GM19452 (cell line): ENCODE measurements at regions not wholly inside any gene's neighbourhood (a gene's known extent, or its start where the extent isn't known, plus 50 kb on each side); places are given as distances from the start of the nearest gene placed in this dataset.

Experiments
- ATAC-seq: cut with Tn5 transposase; IDR thresholded peaks from one replicate; pipeline ENCODE4 v1.9.1; 2021; ENCODE audit not compliant: unreplicated experiment

- no peak for ATAC-seq
Observed at GRCh38 chr22:49425356-49425755, 402.3 kb downstream of the BRD1 start.

DNA sequence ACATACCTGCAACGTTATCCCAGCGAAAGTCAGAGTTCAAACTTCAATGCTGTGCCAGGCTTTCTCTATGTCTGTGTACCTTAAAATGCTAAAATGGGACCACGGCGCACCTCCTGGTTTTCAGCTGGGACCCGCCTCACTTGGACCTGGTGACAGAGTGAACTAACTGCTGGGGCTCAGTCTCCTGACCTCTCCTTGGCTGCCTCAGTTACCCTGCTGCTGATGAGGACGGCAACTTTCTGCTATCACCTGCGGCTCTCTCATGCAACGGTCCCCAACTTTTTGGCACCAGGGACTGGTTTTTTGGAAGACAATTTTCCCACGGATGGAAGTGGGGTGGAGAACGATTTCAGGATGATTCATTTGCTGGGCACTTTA, 402.8 kb downstream of the BRD1 start:
- no peak for ATAC-seq

DNA sequence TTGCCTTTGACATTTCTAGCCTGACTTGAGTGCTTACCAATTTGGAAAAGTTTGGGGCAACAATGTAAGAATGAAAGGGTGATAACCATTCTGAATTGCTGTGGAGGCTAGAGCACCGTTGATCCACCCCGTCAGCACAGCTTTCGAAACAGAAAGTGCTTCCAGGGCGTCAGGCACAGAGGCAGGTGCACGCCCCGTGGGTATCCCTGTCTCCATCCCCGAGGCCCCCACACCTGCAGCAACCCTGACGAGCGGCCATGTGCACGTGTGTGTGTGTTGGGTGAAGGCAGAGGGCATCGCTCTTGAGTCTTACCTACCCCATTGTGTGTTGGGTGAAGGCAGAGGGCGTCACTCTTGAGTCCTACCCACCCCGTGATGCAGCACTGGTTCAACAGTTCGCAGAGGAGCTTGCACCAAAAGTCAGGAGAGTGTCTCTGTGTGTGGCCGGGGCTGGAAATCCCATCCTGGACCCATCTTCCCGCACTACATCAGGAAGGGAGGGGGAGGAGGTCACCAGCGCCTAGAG, 404.5 kb downstream of the BRD1 start:
- ATAC-seq, result no peak

- ATAC-seq, result no peak
Observed at GRCh38 chr22:49422701-49423100, 405.0 kb downstream of the BRD1 start.

GRCh38 chr22:49420651-49421050, 407.0 kb downstream of the BRD1 start:
- no peak for ATAC-seq

GRCh38 chr22:49419661-49420060, 408.0 kb downstream of the BRD1 start:
- ATAC-seq, result no peak

- ATAC-seq, result no peak
Observed at GRCh38 chr22:49418943-49419342, 408.7 kb downstream of the BRD1 start.

- no peak for ATAC-seq
Observed at GRCh38 chr22:49418341-49418894, 409.3 kb downstream of the BRD1 start.

- no peak for ATAC-seq
Observed at GRCh38 chr22:49417833-49418232, 409.8 kb downstream of the BRD1 start.

DNA sequence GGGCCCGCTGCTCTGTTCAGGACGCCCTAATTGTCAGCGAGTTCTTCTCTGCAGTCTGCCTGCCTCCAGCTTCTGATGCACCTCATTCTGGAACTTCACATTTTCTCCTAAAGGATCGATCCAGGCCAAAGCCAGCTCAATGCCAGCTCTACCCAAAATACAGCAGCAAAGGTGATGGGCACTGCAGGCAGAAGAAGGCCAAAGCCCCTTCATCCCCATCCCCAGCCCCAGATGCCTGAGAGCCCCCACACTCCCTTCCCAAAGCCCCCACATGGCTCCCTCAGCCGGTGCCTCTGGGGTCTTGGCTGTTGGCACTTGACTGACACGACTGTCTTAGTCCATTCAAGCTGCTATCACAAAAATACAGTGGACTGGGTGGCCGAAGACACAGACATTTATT, 410.3 kb downstream of the BRD1 start:
- ATAC-seq, result no peak

DNA sequence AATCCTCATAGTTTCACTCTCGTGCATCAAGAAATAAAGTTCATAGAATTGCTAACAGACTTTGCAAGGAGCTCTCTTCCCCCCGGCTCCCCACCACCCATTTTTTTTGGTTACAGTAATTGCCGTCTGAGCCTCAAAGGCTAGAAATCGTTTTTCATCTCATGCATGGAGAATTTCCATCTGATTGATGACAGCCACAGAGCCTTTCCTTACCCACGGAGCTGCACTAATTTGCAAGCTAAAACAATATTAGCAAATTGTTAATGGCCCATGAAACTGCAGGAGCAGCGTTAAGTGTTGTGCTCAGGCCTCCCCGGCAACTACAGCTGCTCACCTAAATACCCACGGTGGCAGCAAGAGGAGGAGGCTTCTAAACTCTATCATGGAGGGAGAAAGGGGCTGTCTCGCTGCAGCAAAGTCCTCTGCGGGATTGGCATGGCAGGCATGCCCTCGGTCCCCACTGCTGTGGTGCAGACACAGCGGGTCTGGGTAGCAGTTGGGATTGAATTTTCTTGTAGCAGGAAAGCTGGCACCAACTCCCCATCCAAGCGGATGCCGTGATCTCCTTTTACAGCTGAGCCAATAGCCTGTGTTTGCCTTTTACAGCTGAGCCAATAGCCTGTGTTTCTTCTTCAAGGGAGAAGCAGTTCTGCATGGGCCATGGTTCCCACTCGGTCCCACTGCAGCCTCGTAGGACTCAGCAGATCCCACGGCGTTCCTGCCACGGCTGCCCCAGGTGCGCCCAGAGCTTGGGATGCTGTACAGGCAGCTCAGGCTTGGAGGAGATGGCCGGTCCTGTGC, 412.3 kb downstream of the BRD1 start:
- ATAC-seq, result no peak

GRCh38 chr22:49413551-49413950, 414.1 kb downstream of the BRD1 start:
- no peak for ATAC-seq

GRCh38 chr22:49413146-49413545, 414.5 kb downstream of the BRD1 start:
- ATAC-seq, result no peak

- ATAC-seq, result no peak
Observed at GRCh38 chr22:49412236-49412635, 415.4 kb downstream of the BRD1 start.

DNA sequence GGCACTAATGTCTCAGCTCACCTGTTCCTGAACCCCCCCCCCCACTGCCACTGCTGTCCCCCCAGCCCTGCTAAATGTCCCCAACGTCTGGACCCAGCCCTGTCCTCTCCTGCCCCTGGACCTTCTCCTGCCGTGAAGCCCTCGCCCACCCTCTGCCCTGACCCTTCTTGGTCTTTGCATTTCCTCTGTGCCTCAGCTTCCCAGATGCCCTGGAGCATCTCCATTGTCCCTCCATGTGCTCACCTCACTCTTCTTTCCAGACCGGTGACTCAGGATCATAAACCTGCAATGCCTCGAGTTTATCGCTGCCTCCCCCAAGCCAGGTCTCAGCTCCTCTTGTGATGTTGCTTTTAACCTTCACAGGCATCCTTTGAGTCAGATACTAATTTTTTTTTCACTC, 416.4 kb downstream of the BRD1 start:
- no peak for ATAC-seq

DNA sequence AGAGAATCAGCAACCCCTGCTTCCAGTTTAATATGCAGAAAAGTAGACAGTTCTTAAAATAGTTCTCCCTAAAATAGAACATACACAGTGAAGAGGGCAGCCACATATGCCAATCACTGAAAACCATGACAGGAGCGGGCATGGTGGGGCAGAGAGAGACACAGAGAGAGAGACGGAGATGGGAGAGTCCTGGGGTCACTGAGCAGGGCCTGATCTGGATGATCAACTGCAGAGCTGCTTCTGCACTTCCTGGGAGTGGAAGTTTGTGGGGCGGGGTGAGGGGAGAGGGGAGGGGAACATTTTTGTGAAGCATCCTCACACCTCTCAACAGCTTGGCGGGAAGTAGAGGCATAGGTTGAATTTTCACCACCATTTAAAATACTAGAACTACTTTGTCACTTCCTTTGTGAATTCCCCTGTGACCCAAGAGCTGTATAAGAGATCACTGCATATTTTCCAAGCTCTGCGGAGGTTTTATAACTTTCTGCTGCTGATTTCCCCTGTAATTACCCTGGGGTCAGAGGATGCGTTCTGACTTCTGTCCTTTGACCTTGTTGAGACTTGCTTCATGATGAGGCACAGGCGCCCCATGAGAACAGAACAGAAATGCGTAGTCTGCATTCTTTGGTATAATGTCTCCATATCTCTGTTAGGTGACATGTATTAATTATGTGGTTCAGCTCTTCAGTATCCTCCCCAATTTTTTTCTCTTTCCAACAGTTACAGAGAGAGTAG, 419.4 kb downstream of the BRD1 start:
- no peak for ATAC-seq

DNA sequence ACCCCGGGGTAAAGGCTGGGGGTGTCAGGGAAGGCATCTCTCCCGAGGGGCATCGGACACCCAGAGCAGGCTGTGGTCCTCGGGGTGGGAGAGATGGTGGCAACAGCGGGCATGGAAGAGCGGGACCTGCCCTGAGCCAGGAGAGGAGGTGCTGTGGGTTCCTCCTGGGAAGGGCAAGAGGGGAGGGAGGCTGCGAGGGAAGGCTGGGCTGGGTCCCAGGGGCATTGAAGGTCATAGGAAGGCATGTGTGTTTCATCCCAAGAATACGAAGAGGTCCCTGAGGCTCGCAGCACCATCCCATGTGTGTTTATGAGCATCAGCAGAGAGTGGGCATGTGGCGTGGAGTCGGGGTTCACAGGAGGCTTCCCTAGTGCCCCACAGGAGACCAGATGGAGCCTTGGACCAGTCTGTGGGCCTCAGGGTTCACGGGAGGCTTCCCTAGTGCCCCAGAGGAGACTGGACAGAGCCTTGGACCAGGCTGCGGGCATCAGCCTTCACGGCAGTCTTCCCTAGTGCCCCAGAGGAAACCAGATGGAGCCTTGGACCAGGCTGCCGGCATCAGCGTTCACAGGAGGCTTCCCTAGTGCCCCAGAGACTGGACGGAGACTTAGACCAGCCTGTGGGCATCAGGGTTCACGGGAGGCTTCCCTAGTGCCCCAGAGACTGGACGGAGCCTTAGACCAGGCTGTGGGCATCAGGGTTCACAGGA, 420.6 kb downstream of the BRD1 start:
- no peak for ATAC-seq

DNA sequence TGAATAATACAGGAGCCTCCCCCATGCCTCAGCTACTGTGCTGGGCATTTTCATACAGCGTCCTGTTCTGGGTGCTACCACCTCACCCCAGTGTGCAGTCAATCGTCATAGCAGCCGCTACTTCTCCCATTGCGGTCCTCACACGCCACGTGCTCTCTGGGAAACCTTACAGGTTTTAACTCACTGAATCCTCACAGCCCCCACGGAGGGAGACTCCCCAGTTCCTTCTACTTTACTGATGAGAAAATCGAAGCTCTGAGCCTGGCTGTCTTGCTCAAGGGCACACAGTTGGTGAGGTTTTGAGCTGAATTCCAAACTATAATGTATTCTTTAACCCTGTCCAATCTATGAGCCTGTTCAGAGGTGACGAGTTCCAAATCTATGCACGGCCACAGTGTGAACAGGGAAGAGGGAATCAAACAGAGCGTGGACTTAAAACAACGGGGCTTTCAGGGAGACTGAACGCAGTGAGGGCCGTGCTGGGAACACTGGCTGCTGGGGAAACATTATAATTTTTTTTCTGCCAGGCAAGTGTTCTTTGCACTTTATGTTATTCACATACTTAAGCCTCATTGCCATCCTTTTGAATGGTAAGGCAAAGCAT, 421.5 kb downstream of the BRD1 start:
- no peak for ATAC-seq

DNA sequence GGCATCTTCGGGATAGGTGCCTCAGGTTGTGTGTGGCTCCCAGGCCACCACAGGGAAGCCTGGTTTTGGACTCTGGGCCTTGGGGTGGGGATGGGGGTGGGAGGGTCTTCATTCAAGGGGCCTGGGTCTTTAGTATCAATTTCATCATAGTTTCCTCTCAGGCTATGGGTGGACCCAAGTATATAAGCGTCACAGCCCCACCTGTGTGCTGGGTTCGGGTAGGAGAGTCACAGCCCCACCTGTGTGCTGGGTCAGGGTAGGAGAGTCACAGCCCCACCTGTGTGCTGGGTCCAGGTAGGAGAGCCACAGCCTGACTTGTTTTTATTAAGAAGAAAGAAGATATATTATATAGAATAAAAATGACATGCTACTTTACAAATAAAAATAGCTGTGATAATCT, 422.1 kb downstream of the BRD1 start:
- ATAC-seq, result no peak

DNA sequence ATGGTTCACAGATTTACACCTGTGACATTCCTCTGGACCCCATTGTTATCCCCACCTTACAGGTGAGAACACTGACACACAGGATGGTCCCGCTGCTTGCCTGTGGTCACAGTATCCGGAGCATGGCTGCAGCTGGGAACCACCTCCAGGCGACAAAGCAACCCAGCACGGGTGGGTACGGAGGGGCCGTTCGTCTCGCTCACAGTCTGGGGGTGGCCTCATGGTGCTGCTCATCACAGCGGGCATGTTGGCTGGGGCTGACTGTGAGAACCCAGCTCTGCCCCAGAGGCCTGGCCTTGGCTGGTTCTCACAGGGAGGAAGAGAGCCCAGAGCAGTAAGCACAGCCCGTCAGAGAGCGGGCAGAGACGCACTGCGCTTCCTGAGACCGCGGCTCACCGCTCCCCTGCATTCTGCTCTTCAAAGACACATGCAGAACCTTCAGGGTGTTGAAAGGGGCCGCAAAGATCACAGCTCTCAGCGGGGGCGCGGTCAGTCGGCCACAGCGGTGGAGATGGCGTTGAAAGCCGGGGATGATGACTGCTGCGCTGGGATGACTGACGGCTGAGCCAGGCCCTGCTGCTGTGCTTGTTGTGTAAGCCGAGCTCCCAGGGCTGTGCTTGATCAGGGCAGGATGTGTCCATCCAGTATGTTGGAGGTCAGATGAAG, 423.0 kb downstream of the BRD1 start:
- no peak for ATAC-seq
